IMR-90 (cell line): ENCODE measurements at regions not wholly inside any gene's neighbourhood (a gene's known extent, or its start where the extent isn't known, plus 50 kb on each side); places are given as distances from the start of the nearest gene placed in this dataset.

ENCODE experiments used
- ATAC-seq: fragments of 200-7000 bp; cut with Tn5 transposase; 2 replicates; pipeline ENCODE4 v1.9.1; 2020; ENCODE audit warnings: low read depth, mild to moderate bottlenecking, moderate library complexity
- BruUV-seq: library from RNA; stranded (reverse); fragments of 400-500 nt; replicated peaks from 2 replicates; lab custom pipeline; 2021; lab: Mats Ljungman, UMichigan
- CTCF ChIA-PET: fragments of 300-600 bp; formaldehyde crosslinking; extraction: SDS; loops from one replicate; lab custom pipeline; 2021; ENCODE audit warnings: antibody characterized with exemption; lab: Yijun Ruan, JAX
- POLR2A ChIA-PET: fragments of 300-600 bp; sonication (Branson Sonifier 250); formaldehyde crosslinking; loops from one replicate; lab custom pipeline; 2022; ENCODE audit warnings: antibody characterized with exemption; ENCODE audit not compliant: unreplicated experiment; lab: Charles Lee
- DNase-seq: peaks from one replicate; pipeline ENCODE4 v3.0.0; 2013
- H2AFZ ChIP-seq: replicated peaks from 2 replicates; pipeline ENCODE3; 2013; ENCODE audit warnings: low read length, mild to moderate bottlenecking; ENCODE audit not compliant: poor library complexity
- H2AK5ac ChIP-seq: 2 replicates; pipeline ENCODE4 v1.6.1; 2013; ENCODE audit warnings: low read depth, low read length, inconsistent platforms
- H2AK9ac ChIP-seq: replicated peaks from 2 replicates; pipeline ENCODE3; 2013; ENCODE audit warnings: mild to moderate bottlenecking, low read depth, low read length, moderate library complexity; ENCODE audit not compliant: poor library complexity
- H2BK120ac ChIP-seq: 2 replicates; pipeline ENCODE4 v1.6.1; 2013; ENCODE audit warnings: low read depth, low read length, inconsistent platforms
- H2BK15ac ChIP-seq: 3 replicates; pipeline ENCODE4 v1.6.1; 2013; ENCODE audit warnings: low read depth, low read length, inconsistent platforms
- H2BK20ac ChIP-seq: 2 replicates; pipeline ENCODE4 v1.6.1; 2013; ENCODE audit warnings: low read depth, mild to moderate bottlenecking, inconsistent platforms, low read length, moderate library complexity
- H2BK5ac ChIP-seq: 2 replicates; pipeline ENCODE4 v1.6.1; 2013; ENCODE audit warnings: mild to moderate bottlenecking, low read depth, low read length, inconsistent platforms; ENCODE audit not compliant: poor library complexity, severe bottlenecking
- H3K14ac ChIP-seq: replicated peaks from 2 replicates; pipeline ENCODE4 v1.6.1; 2013; ENCODE audit warnings: low read depth, low read length, inconsistent platforms
- H3K18ac ChIP-seq: 2 replicates; pipeline ENCODE4 v1.6.1; 2013; ENCODE audit warnings: low read depth, low read length, control low read depth
- H3K23ac ChIP-seq: 2 replicates; pipeline ENCODE4 v1.6.1; 2013; ENCODE audit warnings: low read depth, low read length, inconsistent platforms
- H3K27ac ChIP-seq: 2 replicates; pipeline ENCODE4 v1.5.1; 2013; ENCODE audit warnings: mild to moderate bottlenecking, control low read depth, low read length; ENCODE audit not compliant: insufficient read depth
- H3K27me3 ChIP-seq: 2 replicates; pipeline ENCODE4 v1.6.1; 2013; ENCODE audit warnings: low read length; ENCODE audit not compliant: control insufficient read depth, insufficient read depth
- H3K36me3 ChIP-seq: 2 replicates; pipeline ENCODE4 v1.6.1; 2013; ENCODE audit warnings: low read length, mixed read lengths; ENCODE audit not compliant: control insufficient read depth, insufficient read depth
- H3K4ac ChIP-seq: 2 replicates; pipeline ENCODE4 v1.6.1; 2013; ENCODE audit warnings: low read depth, low read length, inconsistent platforms
- H3K4me1 ChIP-seq: 2 replicates; pipeline ENCODE4 v1.6.1; 2013; ENCODE audit warnings: low read length, mixed read lengths; ENCODE audit not compliant: control insufficient read depth, insufficient read depth
- H3K4me2 ChIP-seq: 2 replicates; pipeline ENCODE4 v1.6.1; 2013; ENCODE audit warnings: low read depth, mild to moderate bottlenecking, control low read depth, low read length, moderate library complexity
- H3K4me3 ChIP-seq: 2 replicates; pipeline ENCODE4 v1.5.1; 2013; ENCODE audit warnings: low read depth, mild to moderate bottlenecking, control low read depth, low read length, moderate library complexity; ENCODE audit not compliant: insufficient read depth
- H3K56ac ChIP-seq: 2 replicates; pipeline ENCODE4 v1.6.1; 2013; ENCODE audit warnings: low read length, inconsistent platforms; ENCODE audit not compliant: insufficient read depth; ENCODE audit errors: extremely low read depth
- H3K79me1 ChIP-seq, 2 experiments: 2 replicates each; pipeline ENCODE4 v1.6.1; 2013; ENCODE audit warnings: low read length in 2 of 2, inconsistent platforms in 1 of 2, low read depth in 1 of 2
- H3K9ac ChIP-seq: 2 replicates; pipeline ENCODE4 v1.6.1; 2013; ENCODE audit warnings: low read depth, low read length, control low read depth
- H3K9me1 ChIP-seq: 2 replicates; pipeline ENCODE4 v1.6.1; 2013; ENCODE audit warnings: low read length, inconsistent platforms; ENCODE audit not compliant: insufficient read depth
- H3K9me3 ChIP-seq: 2 replicates; pipeline ENCODE4 v1.6.1; 2013; ENCODE audit warnings: low read length; ENCODE audit not compliant: control insufficient read depth, insufficient read depth
- H4K20me1 ChIP-seq: 2 replicates; pipeline ENCODE4 v1.6.1; 2013; ENCODE audit warnings: low read length, inconsistent platforms; ENCODE audit not compliant: insufficient read depth
- H4K5ac ChIP-seq: 2 replicates; pipeline ENCODE4 v1.6.1; 2013; ENCODE audit warnings: mild to moderate bottlenecking, low read depth, low read length, control low read depth
- H4K8ac ChIP-seq, 2 experiments: 2 replicates each; pipeline ENCODE4 v1.6.1; 2013; ENCODE audit warnings: low read depth in 2 of 2, low read length in 2 of 2, control low read depth in 1 of 2, inconsistent platforms in 1 of 2
- H4K91ac ChIP-seq: 2 replicates; pipeline ENCODE4 v1.6.1; 2013; ENCODE audit warnings: low read depth, low read length, inconsistent platforms; ENCODE audit not compliant: insufficient read depth
- BHLHE40 ChIP-seq: fragments of 150-350 bp; IDR thresholded peaks from 2 replicates; pipeline ENCODE4 v1.6.1; 2016; ENCODE audit warnings: mild to moderate bottlenecking, low read depth, low read length
- CEBPB ChIP-seq: IDR thresholded peaks from 2 replicates; pipeline ENCODE4 v1.6.1; 2012; ENCODE audit warnings: low read depth, low read length, improper control_type of control experiment
- CHD1 ChIP-seq: IDR thresholded peaks from 2 replicates; pipeline ENCODE4 v1.6.1; 2012; ENCODE audit warnings: low read depth, low read length, improper control_type of control experiment
- CTCF ChIP-seq: conservative IDR thresholded peaks from 2 replicates; pipeline ENCODE4 v1.5.1; 2012; ENCODE audit warnings: mild to moderate bottlenecking, low read depth, low read length, improper control_type of control experiment
- ELK1 ChIP-seq: fragments of 150-350 bp; IDR thresholded peaks from 2 replicates; pipeline ENCODE4 v1.6.1; 2016; ENCODE audit warnings: low read depth, mild to moderate bottlenecking, low read length, moderate library complexity, borderline replicate concordance
- FOS ChIP-seq: fragments of 150-350 bp; IDR thresholded peaks from 2 replicates; pipeline ENCODE4 v1.6.1; 2016; ENCODE audit warnings: low read depth, low read length
- MAFK ChIP-seq: IDR thresholded peaks from 2 replicates; pipeline ENCODE4 v1.6.1; 2012; ENCODE audit warnings: low read depth, low read length, improper control_type of control experiment
- MAZ ChIP-seq: IDR thresholded peaks from 2 replicates; pipeline ENCODE4 v1.6.1; 2012; ENCODE audit warnings: low read depth, mild to moderate bottlenecking, low read length, improper control_type of control experiment, moderate library complexity, borderline replicate concordance
- MXI1 ChIP-seq: IDR thresholded peaks from 2 replicates; pipeline ENCODE4 v1.6.1; 2012; ENCODE audit warnings: low read depth, mild to moderate bottlenecking, low read length, moderate library complexity, borderline replicate concordance
- NFE2L2 ChIP-seq: fragments of 150-350 bp; IDR thresholded peaks from 2 replicates; pipeline ENCODE4 v1.6.1; 2016; ENCODE audit warnings: low read depth, mild to moderate bottlenecking, low read length
- POLR2A ChIP-seq: IDR thresholded peaks from 2 replicates; pipeline ENCODE4 v1.6.1; 2012; ENCODE audit warnings: mild to moderate bottlenecking, low read depth, low read length
- RAD21 ChIP-seq: IDR thresholded peaks from 2 replicates; pipeline ENCODE4 v1.6.1; 2012; ENCODE audit warnings: low read length, improper control_type of control experiment
- RCOR1 ChIP-seq: IDR thresholded peaks from 2 replicates; pipeline ENCODE4 v1.6.1; 2012; ENCODE audit warnings: mild to moderate bottlenecking, low read length, improper control_type of control experiment; ENCODE audit not compliant: insufficient replicate concordance
- RFX5 ChIP-seq: IDR thresholded peaks from 2 replicates; pipeline ENCODE4 v1.8.0; 2012; ENCODE audit warnings: low read depth, mild to moderate bottlenecking, low read length, moderate library complexity
- SMC3 ChIP-seq: fragments of 150-350 bp; IDR thresholded peaks from 2 replicates; pipeline ENCODE4 v1.6.1; 2016; ENCODE audit warnings: low read depth, mild to moderate bottlenecking, antibody characterized with exemption, low read length, moderate library complexity
- USF2 ChIP-seq: fragments of 150-350 bp; IDR thresholded peaks from 2 replicates; pipeline ENCODE4 v1.6.1; 2017; ENCODE audit warnings: mild to moderate bottlenecking, antibody characterized with exemption, low read length, low read depth
- WGBS, 2 experiments: methylation state at CpG; one replicate each; pipeline versions ENCODE4 v1.1.5 to v1.1.7; 2013; ENCODE audit warnings: missing lambda C conversion rate in 2 of 2; ENCODE audit not compliant: insufficient read length in 1 of 2; ENCODE audit errors: extremely low coverage in 2 of 2; 5-methylcytosine and 5-hydroxymethylcytosine counted together
- dilution Hi-C: fragments of 300-500 bp; cut with HindIII; formaldehyde crosslinking; loops from one replicate; pipeline ENCODE4 v1.14.3; 2018; ENCODE audit warnings: low sequenced_read_pairs; ENCODE audit not compliant: unreplicated experiment
- in situ Hi-C: fragments of 300-500 bp; cut with MboI; formaldehyde crosslinking; loops from 3 replicates; pipeline ENCODE4 v1.14.3; 2019; ENCODE audit warnings: low sequenced_read_pairs, inconsistent platforms, mixed read lengths
- intact Hi-C: fragments of 100-400 bp; cut with micrococcal nuclease; formaldehyde crosslinking; loops from 2 replicates; pipeline ENCODE4 v1.10.0; 2022

GRCh38 chr1:193634876-193635275, 448.5 kb upstream of the B3GALT2 start:
- no peak overlapping the region for H2BK120ac ChIP-seq
- no peaks in the 10 kb centered on the region for H3K9me3 ChIP-seq
- in situ Hi-C loops (no loop called here), intact Hi-C loops (no loop called here), dilution Hi-C loops (no loop called here)
- ATAC-seq (no peak), DNase-seq (no peak)
- H2BK20ac ChIP-seq: no peak overlapping the region
- H3K36me3 ChIP-seq: no peaks in the 10 kb centered on the region
- no peak overlapping the region for H3K23ac ChIP-seq
- no peak overlapping the region for H4K91ac ChIP-seq
- POLR2A ChIA-PET: no interaction called here
- no TSS peak for BruUV-seq
- TF ChIP-seq BHLHE40 (no peak), USF2 (no peak), ELK1 (no peak), FOS (no peak), MAFK (no peak), MXI1 (no peak), SMC3 (no peak), RFX5 (no peak), RCOR1 (no peak), RAD21 (no peak), NFE2L2 (no peak), MAZ (no peak), POLR2A (no peak), CTCF (no peak), CEBPB (no peak), CHD1 (no peak)
- no peaks in the 10 kb centered on the region for H3K79me1 ChIP-seq
- no peaks in the 10 kb centered on the region for H4K20me1 ChIP-seq
- no peak overlapping the region for H2AFZ ChIP-seq
- H3K9me1 ChIP-seq: no peaks in the 10 kb centered on the region
- no peak overlapping the region for H2AK9ac ChIP-seq
- H3K4ac ChIP-seq: no peak overlapping the region
- H3K4me2 ChIP-seq: no peak overlapping the region
- 0 out of 2 replicates have a peak overlapping the region, but pooled peaks have one; percentile 41 for H3K14ac ChIP-seq
- no peak overlapping the region for H2BK5ac ChIP-seq
- no peak overlapping the region; the same call in 1 of the 2 replicates for H4K5ac ChIP-seq
- no peak overlapping the region for H3K56ac ChIP-seq
- H3K9ac ChIP-seq: no peak overlapping the region
- no peak overlapping the region for H3K4me3 ChIP-seq
- WGBS, 2 experiments: no CpG with 5 or more reads among the region's 1 CpG
- no peak overlapping the region for H3K27ac ChIP-seq
- H3K4me1 ChIP-seq: no peaks in the 10 kb centered on the region
- H2AK5ac ChIP-seq: no peak overlapping the region
- H3K18ac ChIP-seq: no peak overlapping the region
- H4K8ac ChIP-seq: no peak overlapping the region
- no peak overlapping the region for H2BK15ac ChIP-seq
- H3K27me3 ChIP-seq: no peaks in the 10 kb centered on the region
- CTCF ChIA-PET: interaction anchor here (0.6 kb wide), 1 partner anchor 658 kb away, joined by 3 read pairs; no protein-coding TSS in a partner anchor
